Vagina (tissue), 2 donors: ENCODE measurements at regions not wholly inside any gene's neighbourhood (a gene's known extent, or its start where the extent isn't known, plus 50 kb on each side); places are given as distances from the start of the nearest gene placed in this dataset.

ENCODE experiments used
- CTCF ChIP-seq, 3 experiments: fragments of 450-650 bp in 2 of 3; fragments of 200-600 bp in 1 of 3; sonication (generic) in 1 of 3; IDR thresholded peaks; one replicate each; pipeline ENCODE4 v1.5.1; 2017 to 2019; ENCODE audit warnings: antibody characterized with exemption in 3 of 3, mild to moderate bottlenecking in 2 of 3, moderate library complexity in 2 of 3
- POLR2A ChIP-seq, 2 donors: fragments of 450-650 bp; IDR thresholded peaks; one replicate each; pipeline ENCODE4 v1.6.1; 2017; ENCODE audit warnings: antibody characterized with exemption in 2 of 2, mild to moderate bottlenecking in 2 of 2, moderate library complexity in 2 of 2
- POLR2AphosphoS5 ChIP-seq, 2 donors: sonication (generic); formaldehyde crosslinking; IDR thresholded peaks; one replicate each; pipeline ENCODE4 v1.9.0; 2017; ENCODE audit warnings: antibody characterized with exemption in 2 of 2, mild to moderate bottlenecking in 2 of 2, low read depth in 1 of 2; ENCODE audit not compliant: insufficient read depth in 1 of 2

GRCh38 chr3:154818676-154819255, 261.4 kb upstream of the MME start:
- TF ChIP-seq CTCF (IDR thresholded peaks at IDR 0.05) (no peak), POLR2AphosphoS5 (IDR thresholded peaks at IDR 0.05; ENCODE audit: insufficient read depth in 1 of 2, low read depth in 1 of 2) (no peak), POLR2A (IDR thresholded peaks at IDR 0.05) (no peak)
